Retinal pigment epithelial cell (primary cell): ENCODE measurements at regions not wholly inside any gene's neighbourhood (a gene's known extent, or its start where the extent isn't known, plus 50 kb on each side); places are given as distances from the start of the nearest gene placed in this dataset.

ENCODE experiments used
- DNase-seq: peaks from one replicate; pipeline ENCODE4 v3.0.0-alpha.2; 2010; ENCODE audit warnings: low read depth
- H3K4me3 ChIP-seq: 2 replicates; pipeline ENCODE4 v1.5.1; 2011; ENCODE audit warnings: mild to moderate bottlenecking, low read length, control low read depth, moderate library complexity
- TF ChIP-seq, protein P1 (sequence below): conservative IDR thresholded peaks from 2 replicates; pipeline ENCODE4 v1.5.1; 2011; ENCODE audit warnings: low read depth, low read length, control low read depth, inconsistent platforms

DNA sequence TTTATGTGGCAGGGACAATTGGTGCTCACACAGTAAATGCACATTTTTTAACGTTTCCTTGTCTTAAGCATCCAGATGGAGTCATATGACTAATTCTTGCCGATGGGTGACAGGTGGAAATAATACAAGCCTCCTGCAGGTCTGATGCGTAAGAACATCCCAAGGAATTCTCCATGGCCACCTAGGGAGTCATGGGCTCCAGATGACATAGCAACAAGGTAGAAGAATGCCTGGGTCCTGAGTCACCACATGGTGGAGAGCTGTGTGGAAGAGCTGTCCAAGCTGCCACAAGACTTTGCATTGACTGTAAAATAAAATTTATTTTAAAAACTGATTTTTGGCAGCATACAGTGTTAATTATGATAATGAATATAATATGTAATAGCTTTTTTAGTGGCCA is 77.0 kb upstream of the MAP3K7 start:
- TF ChIP-seq, protein P1, sequence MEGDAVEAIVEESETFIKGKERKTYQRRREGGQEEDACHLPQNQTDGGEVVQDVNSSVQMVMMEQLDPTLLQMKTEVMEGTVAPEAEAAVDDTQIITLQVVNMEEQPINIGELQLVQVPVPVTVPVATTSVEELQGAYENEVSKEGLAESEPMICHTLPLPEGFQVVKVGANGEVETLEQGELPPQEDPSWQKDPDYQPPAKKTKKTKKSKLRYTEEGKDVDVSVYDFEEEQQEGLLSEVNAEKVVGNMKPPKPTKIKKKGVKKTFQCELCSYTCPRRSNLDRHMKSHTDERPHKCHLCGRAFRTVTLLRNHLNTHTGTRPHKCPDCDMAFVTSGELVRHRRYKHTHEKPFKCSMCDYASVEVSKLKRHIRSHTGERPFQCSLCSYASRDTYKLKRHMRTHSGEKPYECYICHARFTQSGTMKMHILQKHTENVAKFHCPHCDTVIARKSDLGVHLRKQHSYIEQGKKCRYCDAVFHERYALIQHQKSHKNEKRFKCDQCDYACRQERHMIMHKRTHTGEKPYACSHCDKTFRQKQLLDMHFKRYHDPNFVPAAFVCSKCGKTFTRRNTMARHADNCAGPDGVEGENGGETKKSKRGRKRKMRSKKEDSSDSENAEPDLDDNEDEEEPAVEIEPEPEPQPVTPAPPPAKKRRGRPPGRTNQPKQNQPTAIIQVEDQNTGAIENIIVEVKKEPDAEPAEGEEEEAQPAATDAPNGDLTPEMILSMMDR: no peak
- H3K4me3 ChIP-seq: no peak overlapping the region
- DNase-seq: no peak

DNA sequence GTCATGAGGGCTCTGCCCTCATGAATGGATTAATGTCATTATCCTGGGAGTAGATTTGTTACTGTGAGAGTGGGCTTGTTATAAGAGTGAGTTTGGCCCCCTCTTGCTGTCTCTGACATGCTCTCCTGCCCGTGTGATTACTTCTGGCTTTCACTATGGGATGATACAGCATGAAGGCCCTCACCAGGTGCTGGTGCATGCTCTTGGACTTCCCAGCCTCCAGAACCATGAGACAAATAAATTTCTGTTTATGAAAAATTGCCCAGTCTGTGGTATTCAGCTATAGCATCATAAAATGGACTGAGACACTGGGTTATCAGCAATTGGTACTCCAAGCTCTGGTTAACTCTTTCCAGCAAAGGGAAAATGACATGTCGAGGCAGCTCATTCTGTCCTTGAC is 76.2 kb upstream of the MAP3K7 start:
- no peak for DNase-seq
- H3K4me3 ChIP-seq: no peak overlapping the region
- TF ChIP-seq, protein P1: no peak

DNA sequence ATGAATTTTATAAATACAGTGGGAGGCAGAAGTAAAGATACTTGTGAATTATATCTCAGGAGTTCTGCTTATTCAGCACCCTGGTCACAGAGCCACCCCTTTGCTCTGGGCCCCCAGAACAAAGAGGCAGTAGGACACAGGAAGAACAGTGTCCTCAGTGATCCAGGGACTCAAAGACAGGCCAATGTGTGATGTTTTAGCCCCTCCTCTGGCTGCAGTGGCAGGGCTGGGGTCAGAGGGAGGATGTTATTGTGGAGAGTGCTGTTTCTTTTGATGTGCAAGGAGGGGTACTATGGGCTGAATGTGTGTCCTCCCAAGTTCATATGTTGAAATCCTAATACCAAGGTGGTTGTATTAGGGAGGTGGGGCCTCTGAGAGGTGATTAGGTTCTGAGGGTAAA is 74.1 kb upstream of the MAP3K7 start:
- DNase-seq: no peak
- no peak overlapping the region for H3K4me3 ChIP-seq
- TF ChIP-seq, protein P1: no peak

DNA sequence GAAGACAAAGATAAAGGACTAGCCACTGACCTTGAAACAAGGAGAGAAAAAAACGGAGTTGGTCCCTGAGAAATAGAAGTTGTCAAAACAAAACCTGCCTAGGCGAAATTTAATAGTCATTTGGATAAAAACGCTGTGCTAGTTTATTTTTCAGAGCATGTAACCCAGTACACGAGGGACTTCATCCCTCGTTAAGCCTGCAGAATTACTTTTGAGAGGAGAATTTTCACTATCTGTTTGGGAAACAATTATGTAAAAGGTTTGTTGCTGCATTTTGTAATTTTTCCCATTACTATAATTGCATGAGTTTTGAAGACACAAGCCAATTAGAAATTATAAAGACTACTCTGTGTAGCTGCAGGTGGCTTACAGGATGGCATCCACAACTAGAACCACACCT is 71.6 kb upstream of the MAP3K7 start:
- no peak for DNase-seq
- TF ChIP-seq, protein P1: no peak
- H3K4me3 ChIP-seq: no peak overlapping the region

DNA sequence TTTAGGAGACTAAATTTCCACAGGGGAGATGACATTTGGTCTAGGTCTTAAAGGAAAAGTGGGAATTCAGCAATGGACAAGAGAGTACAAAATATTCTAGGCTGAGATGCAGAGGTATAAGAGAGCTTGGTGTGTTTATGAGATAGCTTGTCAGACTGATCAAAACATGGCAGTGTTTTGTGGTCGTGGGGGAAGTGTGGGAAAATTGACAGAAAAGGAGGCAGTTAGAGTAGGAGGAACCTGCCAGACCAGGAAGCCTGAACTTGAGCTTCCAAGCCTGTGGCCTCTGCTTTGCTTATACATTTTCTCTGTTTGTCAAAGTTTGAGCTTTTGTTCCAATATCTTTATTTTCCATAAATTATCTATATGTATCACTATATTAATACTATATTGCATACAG is 69.5 kb upstream of the MAP3K7 start:
- no peak for DNase-seq
- TF ChIP-seq, protein P1: no peak
- H3K4me3 ChIP-seq: no peak overlapping the region

DNA sequence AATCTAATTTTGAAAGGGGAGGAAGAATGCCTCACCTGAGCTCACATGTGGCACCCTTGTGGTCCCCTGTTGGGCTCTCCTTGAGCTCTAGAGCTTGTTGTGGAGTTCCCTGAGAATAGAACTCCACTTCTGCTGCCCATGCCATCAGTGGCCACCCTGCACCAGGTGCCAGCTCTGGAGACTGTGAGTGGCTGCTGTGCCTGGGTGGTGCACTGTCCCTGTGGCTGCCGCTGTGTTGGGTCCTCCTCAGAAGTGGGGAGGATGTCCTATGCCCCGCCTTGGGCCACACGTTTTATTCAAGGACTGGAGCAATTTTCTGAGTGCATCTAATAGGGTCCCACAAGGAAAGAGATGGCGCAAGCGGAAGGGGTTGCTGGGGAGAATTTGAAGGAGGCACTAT is 67.9 kb upstream of the MAP3K7 start:
- H3K4me3 ChIP-seq: no peak overlapping the region
- TF ChIP-seq, protein P1: no peak
- no peak for DNase-seq

DNA sequence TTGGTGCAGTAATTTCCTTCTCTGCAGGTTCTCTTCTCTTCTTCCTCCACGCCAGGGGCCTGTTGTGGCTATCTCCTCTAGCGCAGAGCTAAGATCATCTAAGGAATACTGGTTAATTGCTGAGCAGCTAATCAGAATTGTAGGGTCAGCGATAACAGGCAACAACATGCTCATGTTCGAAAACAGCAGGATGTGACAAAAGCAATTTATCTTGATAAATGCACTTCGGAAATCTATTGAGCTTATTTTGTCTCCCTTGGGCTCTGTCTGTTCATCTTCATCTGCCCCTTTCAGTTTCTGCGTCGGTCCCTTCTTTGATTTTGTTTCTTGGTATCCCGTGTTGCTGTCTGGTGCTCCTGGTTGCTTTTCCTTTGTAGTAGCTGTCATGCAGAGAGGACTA is 67.3 kb upstream of the MAP3K7 start:
- TF ChIP-seq, protein P1: no peak
- DNase-seq: no peak
- no peak overlapping the region for H3K4me3 ChIP-seq
